Left kidney (tissue), 1 donor: ENCODE measurements at regions not wholly inside any gene's neighbourhood (a gene's known extent, or its start where the extent isn't known, plus 50 kb on each side); places are given as distances from the start of the nearest gene placed in this dataset.
"Not testable (repeated sequence)": the region's sequence is repeated elsewhere in the genome, so short reads cannot be mapped to it uniquely, and the experiment has no call there.

Experiments used
- DNase-seq: peaks from one replicate; pipeline ENCODE4 v3.0.0-alpha.2; 2013

DNA sequence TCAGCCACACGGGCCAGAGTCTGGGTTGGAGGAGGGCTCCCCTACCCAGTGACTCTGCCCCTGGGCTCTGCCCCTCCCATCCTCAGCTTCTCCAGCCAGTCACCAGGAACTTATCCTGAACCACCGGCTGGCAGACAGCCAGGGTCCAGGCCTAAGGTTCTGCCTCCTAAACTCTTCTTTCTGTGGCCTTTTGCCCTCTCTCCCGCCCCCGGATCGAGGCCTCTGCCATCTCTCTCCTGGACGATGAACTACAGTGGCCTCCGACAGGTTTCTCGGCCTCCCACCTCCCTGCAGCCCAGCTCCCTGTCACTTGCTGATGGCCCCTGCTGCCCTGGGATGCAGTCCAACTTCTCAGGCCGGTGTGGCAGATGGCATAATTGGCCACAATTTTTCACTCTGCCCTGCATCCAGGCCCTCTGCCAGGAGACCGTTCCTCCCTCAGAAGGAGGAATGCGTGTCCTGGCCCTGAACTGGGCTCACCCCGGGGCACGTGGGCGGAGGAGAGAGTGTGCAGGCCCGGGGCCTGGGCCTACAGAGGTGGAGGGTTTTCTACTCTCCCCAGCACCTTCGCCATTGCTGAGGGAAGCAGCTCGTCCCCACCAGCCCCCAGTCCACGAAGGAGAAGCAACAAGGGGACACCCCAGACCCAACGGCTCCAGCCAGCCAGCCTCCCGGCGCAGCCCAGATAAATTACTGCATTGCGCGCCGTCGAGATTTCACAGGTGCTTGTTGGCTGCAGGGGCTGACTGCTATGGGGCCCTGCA lies 81.9 kb upstream of the LRPAP1 start:
- DNase-seq, result no peak

DNA sequence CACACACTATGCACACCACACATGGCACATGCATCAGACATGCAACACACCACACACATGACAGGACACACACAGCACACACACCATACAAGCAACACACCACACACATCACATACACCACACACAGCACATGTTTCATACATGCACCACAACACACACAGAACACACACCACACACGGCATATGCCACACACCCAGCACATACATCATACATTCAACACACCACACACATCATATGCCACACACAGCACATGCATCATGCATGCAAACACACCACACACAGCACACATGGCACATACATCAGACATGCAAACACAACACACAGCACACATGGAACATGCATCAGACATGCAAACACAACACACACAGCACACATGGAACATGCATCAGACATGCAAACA lies 80.7 kb upstream of the LRPAP1 start:
- no peak for DNase-seq

DNA sequence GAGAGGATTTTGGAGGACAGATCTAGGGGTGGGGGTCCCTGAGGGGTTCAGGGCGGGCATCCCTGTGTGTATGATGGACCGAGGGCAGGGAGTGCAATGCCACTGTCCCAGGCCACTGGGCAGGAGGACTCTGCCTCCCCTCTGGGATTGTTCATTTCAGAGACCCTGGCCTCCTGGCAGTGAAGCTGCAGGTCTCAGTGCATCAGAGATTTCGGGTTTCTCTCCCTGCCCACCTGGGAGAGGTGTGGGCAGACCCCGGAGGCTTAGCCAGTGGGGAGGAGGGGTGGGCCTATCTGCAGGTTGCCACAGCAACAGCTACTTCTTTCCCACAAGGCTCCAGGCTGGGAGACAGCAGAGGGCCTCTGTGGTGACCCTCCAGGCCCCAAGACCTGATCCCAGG lies 80.1 kb upstream of the LRPAP1 start:
- no peak for DNase-seq

DNA sequence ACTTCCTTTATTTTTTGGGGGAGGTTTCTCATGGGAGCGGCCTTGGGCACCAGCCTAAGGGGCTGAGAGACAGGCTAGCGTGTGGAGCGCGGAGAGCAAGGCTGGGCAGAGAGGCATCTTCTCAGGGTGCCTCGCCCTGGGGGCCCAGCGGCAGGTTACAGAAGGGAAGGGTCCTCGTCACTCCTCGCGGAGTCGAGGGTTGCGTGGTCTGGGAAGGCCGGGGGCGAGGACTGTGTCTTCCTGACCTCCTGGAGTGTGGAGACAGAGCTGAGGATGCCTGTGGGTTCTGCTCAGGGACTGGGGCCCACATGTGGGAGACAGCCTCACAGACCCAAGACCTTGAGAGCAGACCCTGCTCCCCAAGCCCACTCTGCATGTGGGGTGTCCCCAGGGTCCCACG lies 79.6 kb upstream of the LRPAP1 start:
- no peak for DNase-seq

DNA sequence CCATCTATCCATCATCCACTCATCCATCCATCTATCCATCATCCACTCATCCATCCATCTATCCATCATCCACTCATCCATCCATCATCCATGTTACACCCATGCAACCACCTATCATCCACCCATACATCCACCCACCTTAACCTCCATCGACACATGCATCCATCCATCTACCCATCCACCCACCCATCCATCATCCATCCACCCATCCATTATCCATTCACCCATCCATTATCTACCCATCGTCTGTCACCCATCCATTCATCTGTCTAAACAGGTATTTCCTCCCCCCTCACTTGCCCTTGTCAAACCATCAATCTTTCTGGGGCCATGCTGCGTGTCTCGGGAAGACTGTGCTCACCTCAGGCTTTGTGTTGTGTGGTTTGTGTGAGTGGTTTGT lies 78.6 kb upstream of the LRPAP1 start:
- not testable (repeated sequence) for DNase-seq

DNA sequence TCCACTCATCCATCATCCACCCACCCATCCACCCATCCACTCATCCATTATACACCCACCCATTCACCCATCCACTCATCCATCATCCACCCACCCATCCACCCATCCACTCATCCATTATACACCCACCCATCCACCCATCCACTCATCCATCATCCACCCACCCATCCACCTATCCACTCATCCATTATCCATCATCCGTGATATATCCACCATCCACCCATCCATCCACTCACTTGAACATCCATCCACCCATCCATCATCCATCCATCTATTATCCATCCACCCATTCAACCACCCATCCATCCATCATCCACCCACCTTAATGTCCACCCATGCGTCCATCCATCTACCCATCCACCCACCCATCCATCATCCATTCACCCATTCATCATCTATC lies 77.7 kb upstream of the LRPAP1 start:
- DNase-seq, result not testable (repeated sequence)

DNA sequence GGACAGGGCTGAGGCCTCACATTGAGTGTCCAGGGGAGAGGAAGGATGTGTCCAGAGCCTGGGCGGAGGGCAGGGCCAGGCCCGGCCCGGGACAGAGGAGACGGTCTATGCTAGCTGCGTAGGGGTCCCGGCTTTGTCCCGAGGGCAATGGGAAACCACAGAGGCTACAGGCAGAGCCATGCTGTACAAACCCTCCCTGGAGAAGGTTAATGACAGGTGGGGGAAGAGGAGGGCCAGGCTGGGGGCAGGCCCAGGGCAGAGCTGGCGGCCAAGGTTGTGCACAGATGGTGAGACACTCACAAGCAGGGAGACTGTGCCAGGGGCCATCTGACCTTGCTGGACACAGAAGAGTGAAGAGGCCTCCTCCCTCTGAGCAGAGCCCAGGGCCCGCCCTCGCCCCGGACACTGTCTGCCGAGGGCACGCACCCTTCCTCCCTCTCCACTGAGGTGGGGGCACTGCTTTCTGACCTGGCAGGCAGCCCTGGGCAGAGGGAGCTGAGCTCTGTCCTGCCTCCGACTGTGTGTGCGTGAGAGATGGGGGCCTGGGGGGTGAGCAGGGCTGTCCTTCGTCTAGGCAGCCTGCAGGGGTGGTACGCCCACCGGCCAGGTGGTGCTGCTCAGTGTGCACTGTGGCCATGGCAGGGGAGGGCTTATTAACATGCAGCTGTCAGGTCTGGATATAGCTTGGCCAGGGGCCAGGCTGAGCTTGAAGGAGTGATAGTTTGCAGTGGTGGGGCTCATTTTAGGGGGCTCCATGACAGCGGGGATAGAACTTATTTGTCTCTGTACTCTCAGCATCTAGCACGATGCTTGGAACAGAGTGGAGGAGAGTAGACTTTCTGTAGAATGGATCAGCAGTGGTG lies 75.7 kb upstream of the LRPAP1 start:
- no peak for DNase-seq

DNA sequence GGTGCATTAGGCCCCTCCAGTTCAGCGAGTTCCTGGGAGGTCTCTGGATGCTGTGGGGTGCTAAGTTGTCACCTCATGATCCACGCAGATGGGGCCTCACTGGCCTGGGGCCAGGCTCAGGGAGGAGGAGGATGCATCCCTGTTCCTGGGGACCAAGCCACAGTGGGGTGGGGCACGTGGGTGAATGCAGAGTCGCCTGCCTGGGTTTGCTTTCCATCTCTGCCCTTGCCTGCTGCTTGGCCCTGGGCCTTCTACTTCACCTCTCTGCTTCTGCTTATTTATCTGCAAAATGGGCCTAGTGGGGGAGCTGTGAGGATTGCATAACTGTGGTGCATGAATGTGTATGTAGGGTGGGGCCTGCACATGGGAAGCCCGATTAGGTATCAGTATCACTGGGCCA lies 74.6 kb upstream of the LRPAP1 start:
- DNase-seq, result not testable (repeated sequence)

DNA sequence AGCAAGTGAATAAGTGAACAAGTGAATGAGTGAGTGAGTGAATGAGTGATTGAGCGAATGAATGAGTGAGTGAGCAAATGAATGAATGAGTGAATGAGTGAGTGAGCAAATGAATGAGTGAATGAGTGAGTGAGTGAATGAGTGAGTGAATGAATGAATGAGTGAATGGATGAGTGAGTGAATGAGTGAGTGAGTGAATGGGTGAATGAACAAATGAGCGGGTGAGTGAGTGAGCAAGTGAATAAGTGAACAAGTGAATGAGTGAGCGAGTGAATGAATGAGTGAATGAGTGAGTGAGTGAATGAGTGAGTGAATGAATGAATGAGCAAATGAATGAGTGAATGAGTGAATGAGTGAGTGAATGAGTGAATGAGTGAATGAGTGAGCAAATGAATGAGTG lies 74.0 kb upstream of the LRPAP1 start:
- DNase-seq, result not testable (repeated sequence)

DNA sequence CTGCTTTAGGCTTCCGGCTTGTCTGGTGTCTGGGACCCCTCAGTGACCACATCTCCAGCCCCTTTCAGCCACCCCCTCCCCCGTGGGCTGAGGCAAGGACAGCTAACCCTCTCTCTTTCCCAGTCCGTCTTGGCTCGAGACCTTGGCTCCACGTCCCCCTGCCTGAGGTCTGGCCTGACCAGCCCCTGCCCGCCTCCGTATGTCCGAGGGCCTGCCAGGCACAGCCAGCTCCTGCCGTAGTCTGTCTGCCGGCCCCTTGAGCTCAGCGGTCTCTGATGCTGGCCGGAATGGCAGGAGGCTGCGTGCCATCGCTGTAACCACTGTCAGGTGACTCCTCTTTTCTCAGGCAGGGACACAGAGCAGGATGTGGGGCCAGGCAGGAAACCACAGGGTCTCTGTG lies 73.3 kb upstream of the LRPAP1 start:
- DNase-seq, result no peak

DNA sequence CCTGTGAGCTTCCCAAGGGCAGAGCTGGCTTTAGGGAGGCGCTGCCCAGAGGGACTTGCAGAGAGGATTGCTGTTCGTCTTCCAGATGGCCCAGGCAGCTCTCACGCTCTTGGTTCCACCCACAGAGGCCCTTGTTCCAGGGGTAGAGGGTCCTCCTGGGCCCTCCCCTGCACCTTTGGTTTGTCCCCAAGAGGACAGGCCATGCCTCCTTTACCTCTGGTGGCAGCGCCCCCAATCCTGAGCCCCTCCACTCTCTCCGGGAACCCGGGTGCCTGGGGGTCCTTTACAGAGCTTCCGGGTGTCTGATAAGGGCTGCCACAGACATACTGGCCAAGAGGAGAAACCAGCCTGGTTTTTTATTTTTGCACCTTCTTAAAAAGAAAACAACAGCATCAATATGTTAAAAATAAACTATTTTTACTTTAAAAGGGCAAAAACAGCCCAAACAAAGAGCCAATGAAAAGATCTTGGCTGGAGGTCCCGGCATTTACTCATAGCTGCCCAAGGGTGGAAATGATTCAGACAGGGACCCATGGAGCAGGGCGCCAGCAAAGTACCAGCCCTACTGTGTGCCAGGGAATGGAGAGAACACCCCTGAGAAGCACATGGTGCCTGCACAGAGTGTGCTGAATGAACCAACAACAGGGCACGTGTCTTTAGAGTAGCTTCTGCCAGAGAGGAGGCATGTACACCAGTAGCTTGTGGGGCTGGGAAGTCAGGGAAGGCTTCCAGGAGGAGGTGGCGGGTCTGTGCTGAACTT lies 70.8 kb upstream of the LRPAP1 start:
- not testable (repeated sequence) for DNase-seq

DNA sequence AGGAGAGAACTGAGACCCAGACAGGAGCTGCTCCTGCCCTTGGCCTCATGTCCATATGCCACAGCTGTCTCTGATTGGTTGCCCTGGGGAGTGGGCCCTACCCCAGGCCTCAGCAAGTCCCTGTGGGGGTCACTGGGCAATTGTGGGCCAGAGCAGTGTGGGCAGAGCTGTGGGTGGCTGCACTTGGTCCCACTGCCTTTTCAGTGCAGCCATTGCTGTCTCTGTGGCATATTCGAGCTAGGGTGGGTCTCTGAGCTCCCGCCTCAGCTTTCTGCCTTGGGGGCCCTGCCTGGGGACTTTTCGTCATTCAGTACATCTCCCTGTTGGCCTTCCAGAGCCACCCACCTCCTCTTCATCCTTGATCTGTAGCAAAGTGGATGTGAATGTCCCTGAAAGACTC lies 69.8 kb upstream of the LRPAP1 start:
- no peak for DNase-seq

DNA sequence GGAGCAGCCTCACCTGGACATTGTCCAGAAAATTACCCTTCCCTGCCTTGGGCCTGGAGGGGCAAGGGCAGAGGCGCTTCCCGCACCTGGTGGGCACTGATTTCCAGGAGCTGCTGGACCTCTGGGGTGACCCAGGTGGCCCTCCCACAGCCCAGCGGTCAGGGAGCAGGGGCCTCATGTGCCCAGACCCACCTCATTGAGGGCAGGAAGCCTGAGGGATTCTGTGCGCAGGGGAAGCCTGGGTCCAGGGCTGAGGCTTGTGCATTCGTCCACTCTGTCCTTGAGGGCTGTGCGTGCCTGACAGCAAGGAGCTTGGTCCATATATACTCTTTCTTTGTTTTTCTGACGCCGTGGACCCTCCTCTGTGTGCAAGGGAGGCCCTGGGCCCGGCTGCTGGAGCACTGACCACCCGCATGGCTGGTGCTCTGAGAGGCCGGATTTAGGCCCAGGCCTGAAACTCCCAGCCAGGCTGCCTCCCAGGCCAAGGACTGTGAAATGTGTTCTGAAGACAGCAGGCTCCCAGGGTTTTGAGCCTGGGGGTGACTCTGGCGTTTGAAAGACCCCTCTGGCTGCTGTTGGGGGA lies 69.0 kb upstream of the LRPAP1 start:
- not testable (repeated sequence) for DNase-seq

DNA sequence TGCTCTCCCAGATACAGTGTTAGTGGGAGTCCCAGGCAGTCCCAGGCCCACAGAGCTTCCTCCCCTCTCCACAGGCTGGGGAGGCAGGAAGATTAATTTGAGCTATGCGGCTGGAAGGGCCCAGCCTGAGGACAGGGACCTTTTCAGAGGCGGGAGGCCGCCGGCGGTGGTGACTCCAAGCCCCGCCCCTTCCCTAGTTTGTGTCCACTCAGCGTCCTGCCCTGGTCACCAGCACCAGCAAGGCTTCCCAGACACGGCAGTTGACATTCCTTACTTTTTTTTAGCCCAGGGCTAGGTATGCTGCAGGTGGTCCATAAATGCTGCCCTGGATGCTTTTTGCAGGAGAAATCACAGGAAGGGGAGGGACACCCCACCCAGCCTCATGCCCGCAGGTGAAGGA lies 67.7 kb upstream of the LRPAP1 start:
- no peak for DNase-seq

DNA sequence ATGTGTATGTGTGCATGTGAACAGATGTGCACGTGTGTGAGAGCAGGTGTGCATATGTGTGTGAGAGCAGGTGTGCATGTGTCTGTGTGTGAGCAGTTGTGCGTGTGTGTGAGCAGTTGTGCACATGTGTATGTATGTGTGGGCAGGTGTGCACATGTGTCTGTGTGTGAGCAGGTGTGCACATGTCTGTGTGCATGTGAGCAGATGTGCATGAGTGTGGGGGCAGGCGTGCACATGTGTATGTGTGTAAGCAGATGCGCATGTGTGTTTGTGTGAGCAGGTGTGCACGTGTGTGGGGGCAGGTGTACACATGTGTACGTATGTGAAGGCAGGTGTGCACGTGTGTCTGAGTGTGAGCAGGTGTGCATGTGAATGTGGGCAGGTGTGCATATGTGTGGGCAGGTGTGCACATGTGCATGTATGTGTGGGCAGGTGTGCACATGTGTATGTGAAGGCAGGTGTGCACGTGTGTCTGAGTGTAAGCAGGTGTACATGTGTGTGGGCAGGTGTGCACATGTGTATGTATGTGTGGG lies 66.5 kb upstream of the LRPAP1 start:
- no peak for DNase-seq

DNA sequence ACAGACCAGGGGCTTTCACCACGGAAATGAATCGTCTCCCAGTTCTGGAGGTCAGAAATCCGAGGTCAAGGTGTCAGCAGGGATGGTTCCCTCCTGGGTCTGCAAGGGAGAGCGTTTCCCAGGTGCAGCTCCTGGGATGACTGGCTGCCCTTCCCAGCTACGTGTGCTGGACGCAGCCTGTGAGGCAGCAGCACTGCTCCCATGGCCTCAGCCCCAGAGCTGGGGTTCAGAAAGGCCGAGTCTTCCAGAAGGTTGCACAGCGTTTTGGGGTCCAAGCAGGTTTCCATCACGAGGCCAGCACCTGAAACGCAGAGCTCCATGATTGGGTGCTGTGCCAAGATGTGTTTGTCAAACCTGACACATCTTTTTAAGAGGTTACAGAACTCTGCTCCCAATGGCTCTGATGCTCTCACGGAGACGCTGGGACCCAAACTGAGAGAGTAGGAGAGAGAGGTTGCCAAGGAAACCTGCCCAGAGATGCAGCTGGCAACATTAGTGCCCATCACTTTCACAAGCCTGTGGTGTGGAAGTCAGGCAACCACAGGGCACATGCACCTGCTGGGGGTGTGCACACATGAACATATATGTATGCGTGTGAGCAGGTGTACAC lies 65.8 kb upstream of the LRPAP1 start:
- DNase-seq, result not testable (repeated sequence)

DNA sequence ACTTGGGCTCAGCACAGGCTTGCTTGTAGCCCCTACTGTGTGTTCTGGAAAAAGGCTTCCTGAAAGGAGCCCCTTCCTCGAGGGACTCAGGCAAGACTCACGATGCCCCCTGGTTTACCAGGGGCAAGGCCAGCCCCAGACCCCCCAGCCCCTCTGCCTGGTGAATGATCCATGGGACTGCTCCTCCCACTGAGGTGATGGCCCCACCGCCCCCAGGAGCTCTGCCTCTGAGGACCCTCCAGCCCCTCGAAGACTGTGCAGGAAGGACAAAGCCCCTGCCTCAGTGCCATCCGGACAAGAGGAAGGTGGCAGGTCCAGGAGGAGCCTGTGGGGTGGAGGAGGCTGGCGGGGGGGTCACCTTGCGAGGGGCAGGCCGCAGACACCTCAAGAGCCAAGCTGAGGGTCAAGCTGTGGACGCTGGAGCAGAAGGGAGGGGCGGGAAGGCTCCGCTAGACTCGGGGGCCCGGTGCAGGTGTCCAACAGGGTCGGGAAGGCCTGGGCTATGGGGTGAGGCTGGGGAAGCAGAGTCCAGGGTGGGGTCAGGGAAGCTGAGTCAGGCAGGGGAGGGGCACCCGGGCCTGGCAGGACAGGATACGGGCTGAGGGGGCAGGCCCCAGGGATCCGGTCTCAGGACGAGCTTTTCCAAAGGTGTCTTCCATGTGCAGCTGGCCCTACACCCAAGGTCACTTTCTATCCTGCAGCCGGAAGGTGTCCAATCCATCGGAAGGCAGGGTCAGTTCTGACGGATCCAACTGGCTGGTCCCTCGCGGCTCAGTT lies 64.9 kb upstream of the LRPAP1 start:
- not testable (repeated sequence) for DNase-seq

DNA sequence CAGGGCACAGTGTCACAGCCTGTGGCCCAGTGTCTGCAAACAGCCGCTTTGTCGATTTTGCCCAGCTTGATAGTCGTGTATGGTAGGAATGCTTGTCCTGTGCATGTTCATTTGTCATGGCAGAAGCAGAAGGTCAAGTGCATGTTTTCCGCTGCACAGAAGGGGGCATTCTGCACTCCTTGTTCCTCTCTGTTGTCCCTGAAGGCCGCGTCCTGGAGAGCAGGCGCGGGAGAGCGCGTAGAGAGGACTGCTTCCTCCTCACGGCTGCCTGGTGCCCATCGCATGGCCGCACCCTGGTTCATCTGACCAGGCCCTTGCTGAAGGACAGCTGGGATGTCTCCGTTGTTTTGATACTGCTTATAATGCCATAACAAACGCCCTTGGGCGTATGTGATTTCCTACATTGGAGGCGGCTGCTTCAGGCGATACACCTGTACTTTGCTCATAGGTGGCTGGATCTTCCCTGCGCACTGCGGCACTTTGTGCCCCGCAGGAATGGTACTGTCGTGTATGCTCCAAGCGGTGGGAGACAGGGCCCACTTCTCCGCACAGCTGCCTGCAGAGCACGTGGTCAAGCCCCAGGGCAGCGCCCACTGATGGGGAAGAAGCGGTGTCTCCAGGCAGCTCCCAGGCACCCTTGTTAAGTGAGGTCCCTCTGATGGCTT lies 63.5 kb upstream of the LRPAP1 start:
- DNase-seq, result not testable (repeated sequence)

DNA sequence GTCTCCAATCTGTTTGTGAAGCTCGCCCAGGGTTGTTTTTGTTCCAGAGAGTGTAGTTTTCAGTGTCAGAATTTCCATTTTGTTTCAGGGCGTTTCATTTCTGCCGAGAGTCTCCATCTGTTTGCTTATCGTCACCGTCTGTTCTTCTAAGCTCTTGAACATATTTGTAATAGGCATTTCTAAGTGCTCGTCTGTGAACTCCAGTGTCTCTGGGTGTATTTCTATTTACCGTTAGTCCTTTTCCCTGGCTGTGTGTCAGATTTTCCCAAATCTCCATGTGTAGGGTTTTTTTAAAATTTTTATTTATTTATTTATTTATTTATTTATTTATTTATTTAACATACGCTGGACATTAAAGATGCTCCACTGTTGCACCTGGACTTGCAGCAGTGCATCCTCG lies 62.5 kb upstream of the LRPAP1 start:
- DNase-seq, result not testable (repeated sequence)
